ENCODE measurements at regions not wholly inside any gene's neighbourhood (a gene's known extent, or its start where the extent isn't known, plus 50 kb on each side); places are given as distances from the start of the nearest gene placed in this dataset.

GRCh38 chr7:53340220-53340619 lies 304.8 kb downstream of the POM121L12 start:
- TF ChIP-seq REST (IDR thresholded peaks at IDR 0.05; ENCODE audit: borderline replicate concordance) (no peak), CTCF (IDR thresholded peaks at IDR 0.05; ENCODE audit: poor library complexity, severe bottlenecking) (no peak), EZH2 (IDR thresholded peaks at IDR 0.05; ENCODE audit: borderline replicate concordance, insufficient read depth, low read length, poor library complexity, severe bottlenecking) (no peak), POLR2AphosphoS5 (IDR thresholded peaks at IDR 0.05) (no peak), SMC3 (conservative IDR thresholded peaks at IDR 0.05; ENCODE audit: poor library complexity) (no peak), RAD21 (conservative IDR thresholded peaks at IDR 0.05) (no peak)

Measured in neural cell (in vitro differentiated cells).